Liver (tissue), 8 donors: ENCODE measurements at regions not wholly inside any gene's neighbourhood (a gene's known extent, or its start where the extent isn't known, plus 50 kb on each side); places are given as distances from the start of the nearest gene placed in this dataset.

Experiments used
- DNase-seq: peaks from one replicate; pipeline ENCODE4 v3.0.0-alpha.2; 2017; ENCODE audit warnings: low spot score
- H3K27ac ChIP-seq, 2 donors: one replicate each; pipeline ENCODE4 v1.7.0; 2013; ENCODE audit warnings: inconsistent platforms in 2 of 2, low read length in 2 of 2, control low read depth in 1 of 2, low read depth in 1 of 2, mild to moderate bottlenecking in 1 of 2
- H3K27me3 ChIP-seq, 4 donors: one replicate each; pipeline versions ENCODE4 v1.6.1 to v1.7.0; 2013; ENCODE audit warnings: low read length in 3 of 4, inconsistent platforms in 1 of 4, mild to moderate bottlenecking in 1 of 4, moderate library complexity in 1 of 4; ENCODE audit not compliant: control insufficient read depth in 4 of 4, insufficient read depth in 4 of 4
- H3K36me3 ChIP-seq, 4 donors: one replicate each; pipeline versions ENCODE4 v1.6.1 to v1.7.0; 2013; ENCODE audit warnings: low read length in 3 of 4, mild to moderate bottlenecking in 3 of 4, low read depth in 1 of 4, moderate library complexity in 1 of 4; ENCODE audit not compliant: control insufficient read depth in 4 of 4, insufficient read depth in 3 of 4
- H3K4me1 ChIP-seq, 4 donors: one replicate each; pipeline versions ENCODE4 v1.6.1 to v1.7.0; 2013; ENCODE audit warnings: low read length in 3 of 4, mild to moderate bottlenecking in 3 of 4, moderate library complexity in 1 of 4; ENCODE audit not compliant: control insufficient read depth in 4 of 4, insufficient read depth in 4 of 4
- H3K4me3 ChIP-seq, 3 donors: one replicate each; pipeline versions ENCODE4 v1.6.1 to v1.7.0; 2013; ENCODE audit warnings: low read length in 3 of 3, control low read depth in 1 of 3, low read depth in 1 of 3, mild to moderate bottlenecking in 1 of 3
- H3K9ac ChIP-seq, 2 donors: one replicate each; pipeline ENCODE4 v1.7.0; 2013; ENCODE audit warnings: low read length in 2 of 2, mild to moderate bottlenecking in 2 of 2, moderate library complexity in 2 of 2, control low read depth in 1 of 2, low read depth in 1 of 2
- H3K9me3 ChIP-seq, 4 donors: one replicate each; pipeline versions ENCODE4 v1.6.1 to v1.7.0; 2013; ENCODE audit warnings: low read length in 3 of 4; ENCODE audit not compliant: control insufficient read depth in 4 of 4
- EGR1 ChIP-seq, 2 donors: IDR thresholded peaks; 2 replicates each; pipeline ENCODE4 v1.6.1; 2016 to 2018; ENCODE audit warnings: antibody characterized with exemption in 2 of 2, low read depth in 2 of 2
- FOXA1 ChIP-seq: IDR thresholded peaks from 2 replicates; pipeline ENCODE4 v1.6.1; 2016; ENCODE audit warnings: antibody characterized with exemption
- GABPA ChIP-seq, 2 donors: IDR thresholded peaks in 1 of 2; conservative IDR thresholded peaks in 1 of 2; 2 replicates each; pipeline ENCODE4 v1.6.1; 2016; ENCODE audit warnings: antibody characterized with exemption in 2 of 2, mild to moderate bottlenecking in 1 of 2, moderate library complexity in 1 of 2
- HNF4A ChIP-seq, 2 donors: conservative IDR thresholded peaks; 2 replicates each; pipeline ENCODE4 v1.6.1; 2016; ENCODE audit warnings: antibody characterized with exemption in 2 of 2, mild to moderate bottlenecking in 2 of 2
- HNF4G ChIP-seq: IDR thresholded peaks from 2 replicates; pipeline ENCODE4 v1.6.1; 2016; ENCODE audit warnings: antibody characterized with exemption
- JUND ChIP-seq, 2 donors: IDR thresholded peaks; 2 replicates each; pipeline ENCODE4 v1.6.1; 2016; ENCODE audit warnings: antibody characterized with exemption in 2 of 2
- RAD21 ChIP-seq, 2 donors: IDR thresholded peaks; 2 replicates each; pipeline ENCODE4 v1.6.1; 2016; ENCODE audit warnings: antibody characterized with exemption in 2 of 2, mild to moderate bottlenecking in 2 of 2
- RXRA ChIP-seq, 2 donors: IDR thresholded peaks; 2 replicates each; pipeline ENCODE4 v1.6.1; 2017 to 2018; ENCODE audit warnings: antibody characterized with exemption in 2 of 2, mild to moderate bottlenecking in 1 of 2
- SP1 ChIP-seq: IDR thresholded peaks from 2 replicates; pipeline ENCODE4 v1.6.1; 2018; ENCODE audit warnings: antibody characterized with exemption, mild to moderate bottlenecking
- TAF1 ChIP-seq: conservative IDR thresholded peaks from 2 replicates; pipeline ENCODE4 v1.6.1; 2016; ENCODE audit warnings: antibody characterized with exemption, mild to moderate bottlenecking
- YY1 ChIP-seq: IDR thresholded peaks from 2 replicates; pipeline ENCODE4 v1.6.1; 2016; ENCODE audit warnings: antibody characterized with exemption, mild to moderate bottlenecking
- WGBS: extraction: QIAGEN DNeasy Blood & Tissue Kit; methylation state at CpG from one replicate; pipeline ENCODE4 v1.1.7; 2013; 5-methylcytosine and 5-hydroxymethylcytosine counted together
- TF ChIP-seq, protein P1 (sequence below): IDR thresholded peaks from 2 replicates; pipeline ENCODE4 v1.6.1; 2016; ENCODE audit warnings: antibody characterized with exemption, mild to moderate bottlenecking
- TF ChIP-seq, protein P2 (sequence below): fragments of 150-350 bp; IDR thresholded peaks from 2 replicates; pipeline ENCODE4 v1.5.1; 2017; ENCODE audit warnings: improper control_type of control experiment, low read depth, low read length; ENCODE audit not compliant: missing input control
- TF ChIP-seq, protein P3 (sequence below): IDR thresholded peaks from 2 replicates; pipeline ENCODE4 v1.6.1; 2016; ENCODE audit warnings: antibody characterized with exemption
- TF ChIP-seq, protein P4 (sequence below): IDR thresholded peaks from 2 replicates; pipeline ENCODE4 v1.6.1; 2016; ENCODE audit warnings: antibody characterized with exemption
- TF ChIP-seq, protein P5 (sequence below): IDR thresholded peaks from 2 replicates; pipeline ENCODE4 v1.6.1; 2016; ENCODE audit warnings: antibody characterized with exemption
- donor health status: healthy.
- donor health status: healthy.
- donor health status: healthy.
- donor health status: healthy.
- donor health status: healthy.

DNA sequence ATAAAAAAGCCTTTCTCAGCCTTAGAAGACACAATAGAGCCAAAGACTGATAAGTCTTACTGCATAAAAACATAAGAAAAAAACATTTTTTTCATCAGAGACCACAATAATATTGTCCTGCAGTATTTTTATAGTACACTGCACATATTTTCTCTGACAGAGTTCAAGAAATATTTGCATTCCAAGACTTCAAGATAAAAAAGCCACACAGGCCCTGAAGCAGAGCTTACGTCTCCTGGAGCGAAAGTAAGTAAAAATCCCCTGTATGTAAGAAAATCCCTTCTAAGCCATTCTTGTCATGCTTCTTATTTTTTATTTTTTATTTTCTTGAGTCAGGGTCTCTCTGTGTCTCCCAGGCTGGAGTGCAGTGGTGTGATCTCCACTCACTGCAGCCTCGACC, 755.9 kb downstream of the LIG4 start (continued):
- TF ChIP-seq, protein P1, sequence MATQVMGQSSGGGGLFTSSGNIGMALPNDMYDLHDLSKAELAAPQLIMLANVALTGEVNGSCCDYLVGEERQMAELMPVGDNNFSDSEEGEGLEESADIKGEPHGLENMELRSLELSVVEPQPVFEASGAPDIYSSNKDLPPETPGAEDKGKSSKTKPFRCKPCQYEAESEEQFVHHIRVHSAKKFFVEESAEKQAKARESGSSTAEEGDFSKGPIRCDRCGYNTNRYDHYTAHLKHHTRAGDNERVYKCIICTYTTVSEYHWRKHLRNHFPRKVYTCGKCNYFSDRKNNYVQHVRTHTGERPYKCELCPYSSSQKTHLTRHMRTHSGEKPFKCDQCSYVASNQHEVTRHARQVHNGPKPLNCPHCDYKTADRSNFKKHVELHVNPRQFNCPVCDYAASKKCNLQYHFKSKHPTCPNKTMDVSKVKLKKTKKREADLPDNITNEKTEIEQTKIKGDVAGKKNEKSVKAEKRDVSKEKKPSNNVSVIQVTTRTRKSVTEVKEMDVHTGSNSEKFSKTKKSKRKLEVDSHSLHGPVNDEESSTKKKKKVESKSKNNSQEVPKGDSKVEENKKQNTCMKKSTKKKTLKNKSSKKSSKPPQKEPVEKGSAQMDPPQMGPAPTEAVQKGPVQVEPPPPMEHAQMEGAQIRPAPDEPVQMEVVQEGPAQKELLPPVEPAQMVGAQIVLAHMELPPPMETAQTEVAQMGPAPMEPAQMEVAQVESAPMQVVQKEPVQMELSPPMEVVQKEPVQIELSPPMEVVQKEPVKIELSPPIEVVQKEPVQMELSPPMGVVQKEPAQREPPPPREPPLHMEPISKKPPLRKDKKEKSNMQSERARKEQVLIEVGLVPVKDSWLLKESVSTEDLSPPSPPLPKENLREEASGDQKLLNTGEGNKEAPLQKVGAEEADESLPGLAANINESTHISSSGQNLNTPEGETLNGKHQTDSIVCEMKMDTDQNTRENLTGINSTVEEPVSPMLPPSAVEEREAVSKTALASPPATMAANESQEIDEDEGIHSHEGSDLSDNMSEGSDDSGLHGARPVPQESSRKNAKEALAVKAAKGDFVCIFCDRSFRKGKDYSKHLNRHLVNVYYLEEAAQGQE = no peak

DNA sequence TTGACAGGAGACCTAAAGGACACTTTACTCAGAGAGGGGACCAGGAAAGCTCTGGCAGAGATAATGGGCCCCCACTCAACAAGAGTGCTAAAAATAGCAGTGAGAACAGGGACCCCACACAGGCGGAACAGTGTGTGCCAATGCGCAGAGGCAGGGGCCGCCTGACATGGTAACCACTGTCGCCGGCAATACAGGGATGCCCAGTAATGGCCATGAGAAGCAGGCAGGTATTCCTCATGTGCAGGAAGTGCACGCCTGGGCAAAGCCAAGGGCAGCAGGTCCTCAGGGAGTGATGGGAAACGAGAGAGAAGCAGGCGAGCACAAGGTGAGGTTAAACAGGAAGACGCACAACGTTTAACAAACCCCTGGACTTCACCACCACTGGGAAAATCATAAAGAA, 757.1 kb downstream of the LIG4 start:
- no peak for DNase-seq
- no peak overlapping the region for H3K27ac ChIP-seq
- peaks cover 0 to 1% (median 0%) of the 10 kb centered on the region in 4 donors for H3K9me3 ChIP-seq
- H3K27me3 ChIP-seq = no peaks in the 10 kb centered on the region
- TF ChIP-seq FOXA1 (no peak), HNF4G (no peak), GABPA (IDR thresholded peaks at IDR 0.05 in 1 of 2, conservative IDR thresholded peaks at IDR 0.05 in 1 of 2) (no peak), JUND (IDR thresholded peaks at IDR 0.05) (no peak), YY1 (no peak), TAF1 (no peak), HNF4A (conservative IDR thresholded peaks at IDR 0.05) (no peak), RAD21 (IDR thresholded peaks at IDR 0.05) (no peak), EGR1 (IDR thresholded peaks at IDR 0.05; ENCODE audit: low read depth in 2 of 2) (no peak), SP1 (no peak), RXRA (IDR thresholded peaks at IDR 0.05) (no peak)
- TF ChIP-seq, protein P2, sequence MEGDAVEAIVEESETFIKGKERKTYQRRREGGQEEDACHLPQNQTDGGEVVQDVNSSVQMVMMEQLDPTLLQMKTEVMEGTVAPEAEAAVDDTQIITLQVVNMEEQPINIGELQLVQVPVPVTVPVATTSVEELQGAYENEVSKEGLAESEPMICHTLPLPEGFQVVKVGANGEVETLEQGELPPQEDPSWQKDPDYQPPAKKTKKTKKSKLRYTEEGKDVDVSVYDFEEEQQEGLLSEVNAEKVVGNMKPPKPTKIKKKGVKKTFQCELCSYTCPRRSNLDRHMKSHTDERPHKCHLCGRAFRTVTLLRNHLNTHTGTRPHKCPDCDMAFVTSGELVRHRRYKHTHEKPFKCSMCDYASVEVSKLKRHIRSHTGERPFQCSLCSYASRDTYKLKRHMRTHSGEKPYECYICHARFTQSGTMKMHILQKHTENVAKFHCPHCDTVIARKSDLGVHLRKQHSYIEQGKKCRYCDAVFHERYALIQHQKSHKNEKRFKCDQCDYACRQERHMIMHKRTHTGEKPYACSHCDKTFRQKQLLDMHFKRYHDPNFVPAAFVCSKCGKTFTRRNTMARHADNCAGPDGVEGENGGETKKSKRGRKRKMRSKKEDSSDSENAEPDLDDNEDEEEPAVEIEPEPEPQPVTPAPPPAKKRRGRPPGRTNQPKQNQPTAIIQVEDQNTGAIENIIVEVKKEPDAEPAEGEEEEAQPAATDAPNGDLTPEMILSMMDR = no peak
- TF ChIP-seq, protein P3, sequence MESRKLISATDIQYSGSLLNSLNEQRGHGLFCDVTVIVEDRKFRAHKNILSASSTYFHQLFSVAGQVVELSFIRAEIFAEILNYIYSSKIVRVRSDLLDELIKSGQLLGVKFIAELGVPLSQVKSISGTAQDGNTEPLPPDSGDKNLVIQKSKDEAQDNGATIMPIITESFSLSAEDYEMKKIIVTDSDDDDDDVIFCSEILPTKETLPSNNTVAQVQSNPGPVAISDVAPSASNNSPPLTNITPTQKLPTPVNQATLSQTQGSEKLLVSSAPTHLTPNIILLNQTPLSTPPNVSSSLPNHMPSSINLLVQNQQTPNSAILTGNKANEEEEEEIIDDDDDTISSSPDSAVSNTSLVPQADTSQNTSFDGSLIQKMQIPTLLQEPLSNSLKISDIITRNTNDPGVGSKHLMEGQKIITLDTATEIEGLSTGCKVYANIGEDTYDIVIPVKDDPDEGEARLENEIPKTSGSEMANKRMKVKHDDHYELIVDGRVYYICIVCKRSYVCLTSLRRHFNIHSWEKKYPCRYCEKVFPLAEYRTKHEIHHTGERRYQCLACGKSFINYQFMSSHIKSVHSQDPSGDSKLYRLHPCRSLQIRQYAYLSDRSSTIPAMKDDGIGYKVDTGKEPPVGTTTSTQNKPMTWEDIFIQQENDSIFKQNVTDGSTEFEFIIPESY = no peak
- TF ChIP-seq, protein P4, sequence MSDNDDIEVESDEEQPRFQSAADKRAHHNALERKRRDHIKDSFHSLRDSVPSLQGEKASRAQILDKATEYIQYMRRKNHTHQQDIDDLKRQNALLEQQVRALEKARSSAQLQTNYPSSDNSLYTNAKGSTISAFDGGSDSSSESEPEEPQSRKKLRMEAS = no peak
- 82% methylated on average over 10 of the region's 10 CpGs for WGBS
- no peaks in the 10 kb centered on the region for H3K4me1 ChIP-seq
- H3K36me3 ChIP-seq = no peaks in the 10 kb centered on the region
- no peak overlapping the region for H3K4me3 ChIP-seq
- no peak overlapping the region for H3K9ac ChIP-seq

DNA sequence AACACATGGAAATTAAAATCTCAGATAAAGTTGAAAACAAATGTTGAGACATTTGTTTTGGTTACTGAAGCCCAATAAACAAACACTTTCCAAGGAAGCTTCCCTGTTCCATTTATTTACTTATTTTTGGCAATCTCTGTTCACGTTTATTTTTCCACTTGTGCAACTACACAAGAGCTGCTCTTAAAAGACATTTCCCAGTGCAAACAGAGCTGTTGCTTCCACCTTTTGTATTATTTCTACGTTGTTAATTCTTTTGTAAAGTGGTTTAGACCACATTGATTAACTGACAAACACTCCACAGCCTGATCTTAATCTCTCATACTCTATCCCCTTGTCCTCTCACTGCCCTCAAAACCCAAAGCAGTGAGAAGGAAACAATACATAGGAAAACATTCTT, 757.6 kb downstream of the LIG4 start:
- DNase-seq = no peak
- H3K4me1 ChIP-seq = no peaks in the 10 kb centered on the region
- H3K9ac ChIP-seq = no peak overlapping the region
- 13% methylated on average over 2 of the region's 2 CpGs for WGBS
- H3K36me3 ChIP-seq = no peaks in the 10 kb centered on the region
- H3K27me3 ChIP-seq = no peaks in the 10 kb centered on the region
- no peak overlapping the region for H3K27ac ChIP-seq
- TF ChIP-seq HNF4A (conservative IDR thresholded peaks at IDR 0.05) = no peak
- TF ChIP-seq GABPA (IDR thresholded peaks at IDR 0.05 in 1 of 2, conservative IDR thresholded peaks at IDR 0.05 in 1 of 2) = no peak
- TF ChIP-seq, protein P3 = no peak
- TF ChIP-seq JUND (IDR thresholded peaks at IDR 0.05) = no peak
- TF ChIP-seq, protein P1 = no peak
- no peak for TF ChIP-seq RXRA (IDR thresholded peaks at IDR 0.05)
- TF ChIP-seq, protein P5, sequence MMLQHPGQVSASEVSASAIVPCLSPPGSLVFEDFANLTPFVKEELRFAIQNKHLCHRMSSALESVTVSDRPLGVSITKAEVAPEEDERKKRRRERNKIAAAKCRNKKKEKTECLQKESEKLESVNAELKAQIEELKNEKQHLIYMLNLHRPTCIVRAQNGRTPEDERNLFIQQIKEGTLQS = no peak
- TF ChIP-seq FOXA1 = no peak
- TF ChIP-seq EGR1 (IDR thresholded peaks at IDR 0.05; ENCODE audit: low read depth in 2 of 2) = no peak
- peaks cover 0 to 5% (median 0%) of the 10 kb centered on the region in 4 donors for H3K9me3 ChIP-seq
- H3K4me3 ChIP-seq = no peak overlapping the region
